Hematopoietic multipotent progenitor cell treated with erythropoietin and hydrocortisone succinate and interleukin-3 and kit ligand, for 6 days (in vitro differentiated cells): ENCODE measurements at regions not wholly inside any gene's neighbourhood (a gene's known extent, or its start where the extent isn't known, plus 50 kb on each side); places are given as distances from the start of the nearest gene placed in this dataset.
A peak's percentile ranks its signal among the peaks of the same experiment; 100 is the strongest.
"Not testable (repeated sequence)": the region's sequence is repeated elsewhere in the genome, so short reads cannot be mapped to it uniquely, and the experiment has no call there.

Experiments
- DNase-seq: peaks from one replicate; pipeline ENCODE4 v3.0.0-alpha.2; 2015

DNA sequence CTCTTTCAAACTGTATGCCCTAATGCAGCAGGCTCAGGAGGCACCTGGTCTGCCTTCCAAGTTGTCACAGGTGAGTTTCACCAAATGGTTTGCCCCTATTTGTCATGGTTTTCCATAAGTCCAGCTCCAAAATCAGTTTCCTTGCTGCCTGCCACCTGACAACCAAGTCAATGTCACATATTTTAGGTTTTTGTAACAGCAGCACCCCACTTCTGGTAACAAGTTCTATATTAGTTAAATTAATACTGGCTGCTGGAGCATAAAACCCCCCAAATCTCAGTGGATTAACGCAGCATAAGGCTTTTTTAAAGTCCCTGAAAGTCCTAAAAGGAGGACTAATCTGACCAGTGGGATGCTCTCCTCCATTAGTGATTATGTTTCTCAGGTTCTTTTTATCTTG, 200.7 kb downstream of the RRAGC start:
- no peak for DNase-seq

- DNase-seq = no peak
Measured at GRCh38 chr1:38657873-38658272, 201.7 kb downstream of the RRAGC start.

DNA sequence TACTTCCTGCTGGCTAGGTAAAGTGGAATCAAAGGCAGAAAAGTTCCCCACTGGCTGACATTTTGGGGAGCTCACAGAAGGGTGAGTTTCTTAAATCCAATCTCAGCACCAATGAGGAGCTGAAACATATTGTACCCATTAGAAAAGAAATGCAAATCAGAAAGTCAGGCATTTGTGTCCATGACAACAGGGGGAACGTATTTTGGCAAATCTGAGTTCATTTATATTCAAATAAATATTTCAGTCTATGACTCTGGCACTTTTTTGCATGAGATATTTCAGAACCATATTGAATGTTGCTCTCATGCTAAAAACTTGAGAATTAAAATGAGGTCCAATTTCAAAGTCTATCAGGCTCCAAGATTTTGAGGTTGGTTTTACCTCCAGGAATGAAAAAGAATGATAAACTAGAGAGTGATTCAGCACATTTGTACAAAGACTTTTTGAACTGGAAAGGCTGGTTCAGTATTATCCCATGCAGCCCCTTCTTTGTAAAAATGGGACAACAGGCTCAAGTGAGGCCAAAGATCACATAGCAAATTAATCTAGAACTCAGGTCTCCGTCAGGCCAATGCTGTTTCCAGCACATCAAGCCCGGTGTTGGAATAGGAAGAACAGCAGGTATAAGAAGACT, 202.2 kb downstream of the RRAGC start:
- no peak for DNase-seq

DNA sequence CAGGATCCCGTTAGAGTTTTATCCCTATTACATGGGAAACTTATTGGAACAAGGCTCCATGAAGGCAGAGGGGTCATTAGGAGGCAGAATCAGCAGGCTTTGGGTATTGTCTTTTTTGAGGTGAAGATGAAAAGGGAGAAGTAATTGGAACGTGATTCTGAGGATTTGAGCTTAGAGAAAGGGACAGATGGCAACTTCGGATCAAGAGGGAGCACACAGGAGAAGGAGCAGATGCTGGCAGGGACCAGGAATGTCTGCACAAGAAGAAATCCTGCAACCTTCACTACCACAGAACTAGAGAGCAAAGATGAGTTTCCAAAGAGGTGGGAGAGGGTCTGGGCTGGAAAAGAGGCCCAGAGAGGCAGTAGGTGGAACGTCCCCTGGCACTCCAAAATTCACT, 202.8 kb downstream of the RRAGC start:
- DNase-seq = no peak

- DNase-seq = no peak
Measured at GRCh38 chr1:38652217-38652616, 207.4 kb downstream of the RRAGC start.

DNA sequence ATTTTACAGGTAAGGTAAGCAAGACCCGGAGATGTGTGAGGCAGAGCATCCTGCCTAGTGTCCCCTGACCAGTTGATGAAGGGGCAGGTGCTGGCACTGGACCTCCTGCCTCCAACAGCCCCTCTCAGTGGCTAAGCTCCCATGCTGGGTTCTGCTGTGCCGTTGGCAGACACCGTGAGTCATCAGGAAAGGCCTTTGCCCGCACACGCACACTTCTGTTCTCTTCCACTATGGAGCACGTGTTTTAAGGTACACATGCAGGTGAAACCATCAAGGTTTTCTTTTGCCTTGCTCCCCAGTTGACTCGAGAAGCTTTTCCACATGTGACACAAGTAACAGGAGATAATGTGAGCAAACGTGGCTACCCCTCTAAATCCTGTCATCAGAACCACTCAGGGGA, 207.9 kb downstream of the RRAGC start:
- no peak for DNase-seq

GRCh38 chr1:38648417-38648816, 211.2 kb downstream of the RRAGC start:
- no peak for DNase-seq

GRCh38 chr1:38647341-38647740, 212.2 kb downstream of the RRAGC start:
- not testable (repeated sequence) for DNase-seq

DNA sequence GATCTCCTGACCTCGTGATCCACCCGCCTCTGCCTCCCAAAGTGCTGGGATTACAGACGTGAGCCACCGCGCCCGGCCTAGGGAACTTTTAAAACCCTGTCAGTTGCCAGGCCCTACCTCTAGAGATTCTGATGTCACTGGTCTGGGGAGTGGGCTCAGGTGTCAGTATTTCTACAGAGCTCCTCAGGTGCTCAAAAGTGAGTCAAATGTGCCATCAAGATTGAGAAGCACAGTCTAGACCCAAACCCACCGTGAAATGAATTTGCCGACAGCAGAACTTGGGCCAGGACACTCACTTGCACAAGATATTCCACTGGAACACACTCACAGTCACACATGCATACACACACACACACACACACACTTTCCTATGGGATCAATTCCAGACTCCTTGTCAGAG, 215.5 kb downstream of the RRAGC start:
- no peak for DNase-seq

DNA sequence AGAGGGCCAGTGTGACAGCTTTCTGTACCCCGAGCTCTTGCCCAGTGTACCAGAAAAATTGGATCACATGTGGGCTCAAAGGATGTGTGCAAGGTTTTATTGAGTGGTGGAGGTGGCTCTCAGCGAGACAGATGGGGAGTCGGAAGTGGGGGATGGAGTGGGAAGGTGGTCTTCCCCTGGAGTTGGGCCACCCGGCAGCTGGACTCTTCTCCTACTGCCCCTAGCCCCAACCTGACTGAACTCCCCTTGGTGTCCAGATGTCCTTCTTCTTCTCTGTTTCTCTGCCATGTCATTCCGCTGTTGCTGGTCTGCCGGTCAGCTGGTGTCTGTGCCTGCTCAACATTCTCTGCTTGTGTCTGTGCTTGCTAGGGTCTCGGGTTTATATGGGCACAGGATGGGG, 217.9 kb downstream of the RRAGC start:
- DNase-seq = no peak

DNA sequence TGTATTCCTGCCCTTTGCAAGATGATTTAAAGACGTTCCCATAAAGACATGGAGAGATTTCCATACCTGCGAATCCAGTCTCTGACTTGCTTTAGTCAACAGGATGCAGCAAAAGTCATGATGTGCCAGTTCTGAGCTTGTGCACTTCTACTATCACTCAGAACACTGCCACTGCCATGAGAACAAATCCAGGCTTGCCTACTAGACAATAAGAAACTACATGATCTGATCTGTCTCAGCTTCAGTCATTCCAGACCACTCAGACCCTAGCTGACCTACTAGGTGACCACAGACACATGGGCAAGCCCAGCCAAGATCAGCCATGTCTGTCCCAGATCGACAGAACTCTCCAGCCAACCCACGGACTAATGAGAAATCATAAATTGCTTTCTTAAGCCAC, 219.2 kb downstream of the RRAGC start:
- no peak for DNase-seq

DNA sequence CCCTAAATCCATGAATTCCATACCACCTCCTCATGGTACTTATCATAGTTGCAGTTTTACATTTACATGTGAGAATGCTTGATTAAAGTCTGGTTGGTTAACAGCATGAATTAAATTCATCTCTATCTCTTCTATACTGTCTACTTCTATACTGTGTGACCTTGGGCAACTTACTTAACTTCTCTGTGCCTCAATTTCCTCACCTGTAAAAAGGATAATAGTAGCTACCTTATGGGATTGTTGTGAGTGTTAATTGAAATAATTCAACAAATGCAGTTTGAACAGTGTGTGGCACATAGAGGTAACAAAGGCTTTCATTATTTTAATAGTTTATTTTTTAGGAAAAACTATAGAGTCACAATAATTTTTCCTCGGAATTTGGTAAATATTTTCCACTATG, 231.3 kb downstream of the RRAGC start:
- no peak for DNase-seq

- no peak for DNase-seq
Measured at GRCh38 chr1:38625939-38626338, 233.6 kb downstream of the RRAGC start.

DNA sequence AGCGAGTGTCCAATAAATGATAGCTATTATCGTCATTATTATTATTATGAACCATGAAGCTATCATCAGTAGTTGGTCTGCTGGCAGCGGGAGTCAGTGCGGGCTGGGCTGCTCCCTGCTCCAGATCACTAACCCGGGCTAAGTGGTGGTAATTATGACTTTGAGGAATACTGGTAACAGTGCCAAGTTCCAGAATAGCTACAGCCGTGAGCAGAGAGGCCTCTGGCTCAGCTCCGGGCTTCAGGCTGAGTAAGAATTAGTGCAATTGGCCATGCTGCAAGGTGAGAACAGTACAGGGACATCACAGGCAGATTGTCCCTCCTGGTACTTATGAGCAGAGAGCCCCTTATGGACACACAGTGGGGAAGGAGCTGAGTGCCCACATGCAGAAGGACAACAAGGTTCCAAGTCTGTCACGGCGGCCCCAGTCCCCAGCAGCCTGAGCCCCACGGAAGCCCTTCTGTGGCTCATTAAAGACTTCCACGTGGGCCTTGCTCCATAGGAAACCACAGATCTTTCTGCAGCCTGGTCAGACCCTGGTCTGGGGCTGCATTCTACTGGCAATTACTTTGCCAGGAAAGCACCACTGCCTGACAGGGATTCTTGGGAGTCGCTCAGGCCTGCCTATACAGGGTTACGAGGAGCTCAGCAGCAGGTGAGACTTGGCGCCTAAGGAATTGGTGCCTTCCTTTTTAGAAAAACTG, 235.1 kb downstream of the RRAGC start:
- DNase-seq = no peak

- no peak for DNase-seq
Measured at GRCh38 chr1:38623529-38623928, 236.0 kb downstream of the RRAGC start.

- DNase-seq = no peak
Measured at GRCh38 chr1:38622197-38622596, 237.4 kb downstream of the RRAGC start.

GRCh38 chr1:38616846-38617245, 242.7 kb downstream of the RRAGC start:
- no peak for DNase-seq

DNA sequence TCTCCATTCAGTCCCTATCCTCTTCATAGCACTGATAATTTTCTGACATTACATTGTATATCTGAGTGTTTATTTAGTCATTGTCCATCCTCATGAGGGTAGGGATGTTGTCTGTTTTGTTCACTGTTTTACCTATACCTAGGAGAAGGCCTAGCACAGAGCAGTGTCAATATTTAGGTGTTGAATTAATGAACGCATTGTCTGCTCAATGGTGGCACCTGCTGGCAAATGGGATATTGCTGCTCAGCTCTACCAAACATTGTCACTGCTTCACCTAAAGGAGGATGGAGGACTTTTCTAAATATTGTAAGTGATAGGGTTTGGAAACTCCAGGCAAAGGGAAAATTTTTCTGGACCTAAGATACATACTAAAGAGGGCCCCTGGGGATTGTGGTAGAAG, 243.9 kb downstream of the RRAGC start:
- no peak for DNase-seq

- DNase-seq = no peak
Measured at GRCh38 chr1:38614861-38615260, 244.7 kb downstream of the RRAGC start.

DNA sequence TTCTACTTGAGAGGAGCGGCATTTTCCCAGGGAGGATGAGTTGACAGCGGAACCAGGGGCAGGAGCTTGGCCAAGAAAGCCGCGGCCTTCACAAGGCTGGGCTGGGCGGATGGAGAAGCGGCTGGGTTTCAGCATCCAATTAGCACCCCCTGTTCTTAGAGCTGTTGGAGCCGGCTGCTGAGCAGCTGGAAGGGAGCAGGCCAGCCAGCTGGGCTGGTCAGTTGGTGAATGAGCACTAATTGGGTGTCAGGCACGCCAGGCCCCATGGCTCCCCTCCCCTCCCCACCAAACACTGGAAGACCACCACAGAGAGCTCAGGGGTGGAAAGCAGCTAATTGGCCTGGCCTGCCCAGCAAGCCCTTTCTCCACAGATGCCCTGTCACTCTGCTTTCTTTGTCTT, 245.6 kb downstream of the RRAGC start:
- DNase-seq = no peak

DNA sequence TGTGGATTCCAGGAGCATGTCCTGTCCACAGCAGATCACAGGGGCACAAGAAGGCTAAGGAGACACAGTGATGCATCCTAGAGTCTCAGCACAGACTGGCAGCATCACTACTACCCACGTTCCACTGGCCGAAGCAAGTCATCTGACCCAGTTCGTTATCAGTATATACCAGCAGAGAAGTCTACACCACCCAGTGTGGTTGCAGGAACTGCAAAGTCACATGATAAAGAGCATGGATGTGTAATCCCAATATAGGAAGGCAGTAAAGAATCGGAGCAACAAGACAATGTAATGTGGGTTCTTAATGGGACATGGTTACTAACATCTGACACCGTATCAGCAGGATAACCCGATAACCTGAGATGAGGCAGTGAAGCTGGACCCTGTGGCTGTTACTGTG, 246.6 kb downstream of the RRAGC start:
- DNase-seq = peak; percentile 21

- DNase-seq = no peak
Measured at GRCh38 chr1:38611664-38612211, 247.8 kb downstream of the RRAGC start.

- DNase-seq = no peak
Measured at GRCh38 chr1:38609166-38610025, 250.2 kb downstream of the RRAGC start.
